HEK293 (cell line): ENCODE measurements at regions not wholly inside any gene's neighbourhood (a gene's known extent, or its start where the extent isn't known, plus 50 kb on each side); places are given as distances from the start of the nearest gene placed in this dataset.

ENCODE experiments used
- CTCF ChIA-PET: fragments of 350-600 bp; formaldehyde crosslinking; extraction: SDS; loops from one replicate; lab custom pipeline; 2021; ENCODE audit warnings: antibody characterized with exemption; lab: Yijun Ruan, JAX
- POLR2A ChIA-PET: fragments of 300-600 bp; formaldehyde crosslinking; extraction: SDS; loops from one replicate; lab custom pipeline; 2020; ENCODE audit warnings: antibody characterized with exemption, inconsistent platforms; lab: Yijun Ruan, JAX
- H3K27ac ChIP-seq: fragments of 200-500 bp; sonication (Bioruptor generic); 2 replicates; pipeline ENCODE4 v1.5.1; 2014; ENCODE audit warnings: low read depth, low read length, control low read depth, inconsistent platforms; ENCODE audit errors: extremely low read depth
- H3K36me3 ChIP-seq, 2 experiments: fragments of 200-500 bp in 1 of 2; sonication (Bioruptor generic) in 1 of 2; 1 replicate in 1 of 2; 2 replicates in 1 of 2; pipeline ENCODE4 v1.5.1; 2014 to 2017; ENCODE audit warnings: inconsistent platforms in 2 of 2, low read length in 2 of 2; ENCODE audit not compliant: control insufficient read depth in 2 of 2, insufficient read depth in 1 of 2
- H3K4me1 ChIP-seq: fragments of 200-500 bp; sonication (Bioruptor generic); 2 replicates; pipeline ENCODE4 v1.5.1; 2014; ENCODE audit warnings: mild to moderate bottlenecking, low read length, inconsistent platforms; ENCODE audit not compliant: control insufficient read depth, insufficient read depth
- H3K4me3 ChIP-seq: 2 replicates; pipeline ENCODE4 v1.5.1; 2011; ENCODE audit warnings: low read depth, mild to moderate bottlenecking, control low read depth, low read length, moderate library complexity
- H3K9me3 ChIP-seq: fragments of 200-500 bp; sonication (Bioruptor generic); 2 replicates; pipeline ENCODE4 v1.5.1; 2014; ENCODE audit warnings: low read depth, low read length, inconsistent platforms; ENCODE audit not compliant: control insufficient read depth, insufficient read depth
- CTCF ChIP-seq: fragments of 450-650 bp; formaldehyde crosslinking; IDR thresholded peaks from 2 replicates; pipeline ENCODE4 v1.5.1; 2016; ENCODE audit warnings: missing biosample characterization, missing genetic modification characterization
- HOXC10 ChIP-seq: sonication (generic); formaldehyde crosslinking; IDR thresholded peaks from 2 replicates; pipeline ENCODE4 v1.8.1; 2023; ENCODE audit warnings: mild to moderate bottlenecking, missing genetic modification reagents
- INSM2 ChIP-seq: fragments of 450-650 bp; formaldehyde crosslinking; IDR thresholded peaks from 2 replicates; pipeline ENCODE4 v1.5.1; 2016; ENCODE audit warnings: missing biosample characterization, missing genetic modification characterization
- MEIS1 ChIP-seq: sonication (generic); formaldehyde crosslinking; IDR thresholded peaks from 2 replicates; pipeline ENCODE4 v1.8.1; 2022; ENCODE audit warnings: missing genetic modification reagents, mild to moderate bottlenecking, borderline replicate concordance
- PATZ1 ChIP-seq: fragments of 450-650 bp; formaldehyde crosslinking; IDR thresholded peaks from 2 replicates; pipeline ENCODE4 v1.5.1; 2016; ENCODE audit warnings: missing biosample characterization, missing genetic modification characterization
- PRDM6 ChIP-seq: fragments of 450-650 bp; formaldehyde crosslinking; IDR thresholded peaks from 2 replicates; pipeline ENCODE4 v1.5.1; 2017; ENCODE audit warnings: missing biosample characterization, missing genetic modification characterization
- ZBTB49 ChIP-seq: fragments of 450-650 bp; formaldehyde crosslinking; IDR thresholded peaks from 2 replicates; pipeline ENCODE4 v1.5.1; 2016; ENCODE audit warnings: missing biosample characterization, missing genetic modification characterization, low read depth
- ZNF133 ChIP-seq: fragments of 450-650 bp; formaldehyde crosslinking; IDR thresholded peaks from 2 replicates; pipeline ENCODE4 v1.5.1; 2016; ENCODE audit warnings: missing biosample characterization, missing genetic modification characterization
- ZNF274 ChIP-seq, 2 experiments: fragments of 200-500 bp in 1 of 2; fragments of 450-650 bp in 1 of 2; sonication (Bioruptor generic) in 1 of 2; formaldehyde crosslinking in 1 of 2; IDR thresholded peaks; 2 replicates each; pipeline versions ENCODE4 v1.5.1 to v1.6.1; 2014 to 2016; ENCODE audit warnings: borderline replicate concordance in 1 of 2, inconsistent platforms in 1 of 2, low read length in 1 of 2, missing biosample characterization in 1 of 2, missing genetic modification characterization in 1 of 2
- ZNF366 ChIP-seq: fragments of 450-650 bp; formaldehyde crosslinking; conservative IDR thresholded peaks from 2 replicates; pipeline ENCODE4 v1.5.1; 2016; ENCODE audit warnings: missing biosample characterization, missing genetic modification characterization
- ZNF518A ChIP-seq: fragments of 450-650 bp; formaldehyde crosslinking; conservative IDR thresholded peaks from 2 replicates; pipeline ENCODE4 v1.5.1; 2016; ENCODE audit warnings: low read depth, missing biosample characterization, missing genetic modification characterization

GRCh38 chr1:194069831-194070218 lies 883.4 kb upstream of the B3GALT2 start (continued):
- no peak for TF ChIP-seq CTCF (tag by site-specific recombination)
- no peak for TF ChIP-seq PATZ1 (tag by site-specific recombination)
- TF ChIP-seq ZNF366 (tag by site-specific recombination) = no peak

GRCh38 chr1:194069168-194069830 lies 882.9 kb upstream of the B3GALT2 start:
- ChIA-PET POLR2A (no interaction called here), CTCF (no interaction called here)
- no peaks in the 10 kb centered on the region for H3K4me1 ChIP-seq

GRCh38 chr1:194068446-194069167 lies 882.2 kb upstream of the B3GALT2 start:
- H3K4me3 ChIP-seq = no peak overlapping the region
- no peaks in the 10 kb centered on the region for H3K4me1 ChIP-seq
- no peak overlapping the region for H3K27ac ChIP-seq
- ChIA-PET POLR2A (no interaction called here), CTCF (no interaction called here)
- H3K36me3 ChIP-seq = no peaks in the 10 kb centered on the region
- no peaks in the 10 kb centered on the region for H3K9me3 ChIP-seq
- TF ChIP-seq MEIS1 (no peak), ZNF133 (tag by site-specific recombination) (no peak), PRDM6 (tag by site-specific recombination) (no peak), INSM2 (tag by site-specific recombination) (no peak), ZBTB49 (tag by site-specific recombination) (no peak)

More at GRCh38 chr1:194069168-194069830, 882.9 kb upstream of the B3GALT2 start:
- no peak overlapping the region for H3K27ac ChIP-seq
- no peaks in the 10 kb centered on the region for H3K36me3 ChIP-seq
- H3K4me3 ChIP-seq = no peak overlapping the region
- no peaks in the 10 kb centered on the region for H3K9me3 ChIP-seq
- TF ChIP-seq ZNF274 (IDR thresholded peaks at IDR 0.05; ENCODE audit: low read length) (no peak), ZNF274 (tag by site-specific recombination; IDR thresholded peaks at IDR 0.05; ENCODE audit: borderline replicate concordance) (no peak), HOXC10 (CRISPR knock-in tag) (no peak), ZNF518A (no peak)
- TF ChIP-seq, all 188 proteins: peak for 0
